ENCODE measurements at regions not wholly inside any gene's neighbourhood (a gene's known extent, or its start where the extent isn't known, plus 50 kb on each side); places are given as distances from the start of the nearest gene placed in this dataset.

- no peak for TF ChIP-seq CTCF (IDR thresholded peaks at IDR 0.05)
- Histone ChIP-seq H3K9me3 (no peaks in the 10 kb centered on the region), H3K36me3 (no peaks in the 10 kb centered on the region), H3K27ac (no peak overlapping the region), H3K4me1 (no peaks in the 10 kb centered on the region), H3K27me3 (no peaks in the 10 kb centered on the region), H3K4me3 (no peak overlapping the region)
- intact Hi-C loops (cut with DNase I) = no loop called here
- DNase-seq = no peak
- 70 to 75% methylated on average over 5 of the region's 5 CpGs for WGBS, 2 donors
- FAIRE-seq = no peak
- ATAC-seq = no peak
These were observed 111.3 kb upstream of the MRI1 start for GRCh38 chr19:13652810-13653590.

GRCh38 chr19:13646758-13647157, 117.6 kb upstream of the MRI1 start:
- no peak for ATAC-seq
- no peak for FAIRE-seq
- Histone ChIP-seq H3K27me3 (no peaks in the 10 kb centered on the region), H3K4me3 (no peak overlapping the region), H3K9me3 (no peaks in the 10 kb centered on the region), H3K36me3 (no peaks in the 10 kb centered on the region), H3K27ac (no peak overlapping the region), H3K4me1 (no peaks in the 10 kb centered on the region)
- TF ChIP-seq CTCF (IDR thresholded peaks at IDR 0.05) = no peak
- intact Hi-C loops (cut with DNase I) = no loop called here
- WGBS, 2 donors = 17 to 21% methylated on average over 7 of the region's 7 CpGs
- no peak for DNase-seq

DNA sequence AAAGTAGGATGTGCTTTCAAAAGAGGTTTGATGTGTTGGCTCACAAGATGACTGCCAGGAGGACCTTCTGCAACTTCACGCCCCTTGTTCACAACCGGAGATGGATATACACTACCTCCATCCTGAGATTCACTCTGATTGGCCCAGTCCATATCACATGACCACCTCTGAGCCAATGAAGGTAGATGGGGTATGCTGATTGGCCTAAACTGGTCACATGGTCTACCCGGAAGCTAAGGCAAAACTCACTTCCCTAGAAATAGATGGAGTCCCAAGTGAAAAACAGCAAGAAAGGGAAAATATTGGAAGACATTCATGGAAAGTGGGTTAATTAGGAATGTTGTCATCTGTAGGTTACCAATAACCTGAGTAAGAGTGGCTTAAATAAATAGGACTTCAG, 119.7 kb upstream of the MRI1 start:
- ATAC-seq = no peak
- 91% methylated on average over 3 of the region's 3 CpGs for WGBS, 2 donors
- no peak for TF ChIP-seq CTCF (IDR thresholded peaks at IDR 0.05)

DNA sequence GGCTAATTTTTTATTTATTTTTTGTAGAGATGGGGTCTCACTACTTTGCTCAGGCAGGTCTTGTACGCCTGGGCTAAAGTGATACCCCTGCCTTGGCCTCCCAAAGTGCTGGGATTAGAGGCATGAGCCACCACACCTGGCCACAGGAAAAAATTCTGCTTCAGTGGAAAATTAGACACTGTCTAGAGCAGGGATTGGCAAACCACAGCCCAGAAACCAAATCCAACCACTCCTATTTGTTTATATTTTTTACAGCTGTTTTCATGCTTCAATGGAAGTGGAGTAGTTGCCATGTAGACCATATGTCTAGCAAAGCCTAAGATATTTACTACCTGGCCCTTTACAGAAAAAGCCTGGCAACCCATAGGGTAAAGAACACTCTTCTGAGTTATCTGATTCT, 123.7 kb upstream of the MRI1 start:
- no peaks in the 10 kb centered on the region for H3K27me3 ChIP-seq
- TF ChIP-seq CTCF (IDR thresholded peaks at IDR 0.05) = no peak
- WGBS, 2 donors = 70 to 74% methylated on average over 1 of the region's 1 CpG
- ATAC-seq = no peak
- no peak overlapping the region for H3K27ac ChIP-seq
- FAIRE-seq = no peak
- H3K9me3 ChIP-seq = no peaks in the 10 kb centered on the region
- DNase-seq = no peak
- intact Hi-C loops (cut with DNase I) = no loop called here
- no peak overlapping the region for H3K4me3 ChIP-seq
- H3K4me1 ChIP-seq = no peaks in the 10 kb centered on the region
- H3K36me3 ChIP-seq = no peaks in the 10 kb centered on the region

More for the DNA sequence above, 119.7 kb upstream of the MRI1 start:
- Histone ChIP-seq H3K36me3 (no peaks in the 10 kb centered on the region), H3K4me1 (no peaks in the 10 kb centered on the region), H3K27me3 (no peaks in the 10 kb centered on the region), H3K9me3 (no peaks in the 10 kb centered on the region), H3K4me3 (no peak overlapping the region), H3K27ac (no peak overlapping the region)
- intact Hi-C loops (cut with DNase I) = no loop called here
- DNase-seq (no peak), FAIRE-seq (no peak)

DNA sequence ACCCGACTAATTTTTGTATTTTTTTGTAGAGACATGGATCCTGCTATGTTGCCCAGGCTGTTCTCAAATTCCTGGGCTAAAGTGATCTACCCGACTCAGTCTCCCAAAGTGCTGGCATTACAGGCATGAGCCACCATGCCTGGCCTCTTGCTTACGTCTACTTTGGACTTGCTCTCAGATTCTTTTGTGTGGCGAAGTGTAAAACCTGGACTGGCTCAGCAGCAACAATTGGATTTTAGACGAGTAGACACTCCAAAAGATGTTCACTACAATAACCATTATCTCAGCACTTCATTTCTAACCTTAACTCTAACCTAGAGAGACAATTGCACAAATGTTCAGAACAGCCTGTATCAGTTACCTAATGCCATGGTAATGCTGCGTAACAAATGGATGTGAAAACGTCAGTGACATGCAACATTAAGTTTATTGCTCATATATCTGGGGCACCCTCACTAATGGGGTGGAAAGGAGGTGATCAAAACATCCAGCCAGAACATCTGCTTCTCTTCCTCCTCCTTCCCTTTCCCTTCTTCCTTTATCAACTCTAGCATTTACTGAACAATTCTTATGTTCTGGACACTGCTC, 124.9 kb upstream of the MRI1 start:
- H3K36me3 ChIP-seq = no peaks in the 10 kb centered on the region
- FAIRE-seq (no peak), DNase-seq (no peak), ATAC-seq (no peak)
- 61 to 70% methylated on average over 7 of the region's 7 CpGs for WGBS, 2 donors
- no peak overlapping the region for H3K4me3 ChIP-seq
- TF ChIP-seq CTCF (IDR thresholded peaks at IDR 0.05) = no peak
- no peaks in the 10 kb centered on the region for H3K27me3 ChIP-seq
- H3K27ac ChIP-seq = no peak overlapping the region
- intact Hi-C loops (cut with DNase I) = no loop called here
- H3K9me3 ChIP-seq = no peaks in the 10 kb centered on the region
- H3K4me1 ChIP-seq = no peaks in the 10 kb centered on the region
